Body of pancreas (tissue), 4 donors: ENCODE measurements at regions not wholly inside any gene's neighbourhood (a gene's known extent, or its start where the extent isn't known, plus 50 kb on each side); places are given as distances from the start of the nearest gene placed in this dataset.

Experiments
- POLR2A ChIP-seq, 3 donors: fragments of 450-650 bp; IDR thresholded peaks; one replicate each; pipeline ENCODE4 v1.6.1; 2016; ENCODE audit warnings: antibody characterized with exemption in 3 of 3, mild to moderate bottlenecking in 2 of 3
- TF ChIP-seq, protein P1 (sequence below), 7 experiments: fragments of 450-650 bp in 4 of 7; fragments of 200-600 bp in 3 of 7; sonication (generic) in 3 of 7; IDR thresholded peaks; one replicate each; pipeline ENCODE4 v1.5.1; 2016 to 2019; ENCODE audit warnings: antibody characterized with exemption in 7 of 7

DNA sequence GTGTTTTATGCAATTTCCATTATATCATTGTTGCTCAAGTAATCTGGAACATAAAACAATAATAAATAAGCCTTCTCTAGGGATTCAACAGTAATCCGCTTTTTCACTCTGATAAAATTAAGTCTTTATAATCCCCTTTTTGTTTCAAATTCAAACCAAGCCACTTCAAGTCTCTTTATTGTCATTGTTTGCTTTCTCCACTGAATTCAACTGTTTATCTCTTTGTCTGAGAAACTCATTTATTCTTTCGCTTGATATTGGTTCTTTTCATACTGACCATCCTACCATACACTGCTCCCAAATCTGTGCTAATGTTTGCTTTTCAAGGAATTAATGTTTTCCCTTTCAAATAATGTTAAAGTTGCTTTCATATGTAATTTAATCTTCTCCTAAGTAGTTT, 550.4 kb upstream of the PCDH15 start:
- TF ChIP-seq, protein P1, sequence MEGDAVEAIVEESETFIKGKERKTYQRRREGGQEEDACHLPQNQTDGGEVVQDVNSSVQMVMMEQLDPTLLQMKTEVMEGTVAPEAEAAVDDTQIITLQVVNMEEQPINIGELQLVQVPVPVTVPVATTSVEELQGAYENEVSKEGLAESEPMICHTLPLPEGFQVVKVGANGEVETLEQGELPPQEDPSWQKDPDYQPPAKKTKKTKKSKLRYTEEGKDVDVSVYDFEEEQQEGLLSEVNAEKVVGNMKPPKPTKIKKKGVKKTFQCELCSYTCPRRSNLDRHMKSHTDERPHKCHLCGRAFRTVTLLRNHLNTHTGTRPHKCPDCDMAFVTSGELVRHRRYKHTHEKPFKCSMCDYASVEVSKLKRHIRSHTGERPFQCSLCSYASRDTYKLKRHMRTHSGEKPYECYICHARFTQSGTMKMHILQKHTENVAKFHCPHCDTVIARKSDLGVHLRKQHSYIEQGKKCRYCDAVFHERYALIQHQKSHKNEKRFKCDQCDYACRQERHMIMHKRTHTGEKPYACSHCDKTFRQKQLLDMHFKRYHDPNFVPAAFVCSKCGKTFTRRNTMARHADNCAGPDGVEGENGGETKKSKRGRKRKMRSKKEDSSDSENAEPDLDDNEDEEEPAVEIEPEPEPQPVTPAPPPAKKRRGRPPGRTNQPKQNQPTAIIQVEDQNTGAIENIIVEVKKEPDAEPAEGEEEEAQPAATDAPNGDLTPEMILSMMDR (IDR thresholded peaks at IDR 0.05): no peak
- no peak for TF ChIP-seq POLR2A (IDR thresholded peaks at IDR 0.05)
